GM12878 (cell line): ENCODE measurements at regions not wholly inside any gene's neighbourhood (a gene's known extent, or its start where the extent isn't known, plus 50 kb on each side); places are given as distances from the start of the nearest gene placed in this dataset.

ENCODE experiments used
- ATAC-seq: fragments of 200-7000 bp; cut with Tn5 transposase; 3 replicates; pipeline ENCODE4 v1.9.1; 2020; ENCODE audit warnings: mild to moderate bottlenecking, moderate library complexity
- BruUV-seq: library from RNA; stranded (reverse); fragments of 400-500 nt; replicated peaks from 2 replicates; lab custom pipeline; 2021; lab: Mats Ljungman, UMichigan
- CTCF ChIA-PET: fragments of 300-600 bp; sonication (Branson Sonifier 250); formaldehyde crosslinking; extraction: SDS; loops from one replicate; lab custom pipeline; 2021; ENCODE audit warnings: inconsistent platforms; lab: Yijun Ruan, JAX
- POLR2A ChIA-PET: fragments of 350-600 bp; formaldehyde crosslinking; extraction: SDS; loops from one replicate; lab custom pipeline; 2021; ENCODE audit warnings: inconsistent platforms; lab: Charles Lee
- RAD21 ChIA-PET: fragments of 300-600 bp; sonication (Branson Sonifier 250); formaldehyde crosslinking; loops from one replicate; lab custom pipeline; 2023; ENCODE audit warnings: antibody characterized with exemption; ENCODE audit not compliant: unreplicated experiment; lab: Charles Lee
- SMC1A ChIA-PET: fragments of 300-600 bp; sonication (Branson Sonifier 250); formaldehyde crosslinking; loops from one replicate; lab custom pipeline; 2023; ENCODE audit not compliant: unreplicated experiment, uncharacterized antibody; lab: Charles Lee
- DNase-seq: peaks from one replicate; pipeline ENCODE4 v3.0.0-alpha.2; 2011; ENCODE audit warnings: low read depth, low spot score
- FAIRE-seq: peaks from 3 replicates; lab custom pipeline; 2011; peaks lifted over from hg19 to GRCh38; lab: Jason Lieb, UNC
- H2AFZ ChIP-seq: 2 replicates; pipeline ENCODE4 v1.6.0; 2011; ENCODE audit warnings: low read depth, low read length, control low read depth; ENCODE audit not compliant: control insufficient read depth
- H3K27ac ChIP-seq: 2 replicates; pipeline ENCODE4 v1.5.1; 2011; ENCODE audit warnings: control low read depth; ENCODE audit not compliant: control insufficient read depth, insufficient read depth
- H3K27me3 ChIP-seq, 2 experiments: replicated peaks in 1 of 2; 2 replicates each; pipeline versions ENCODE4 v1.6.0 to v1.6.1; 2011; ENCODE audit warnings: low read length in 1 of 2; ENCODE audit not compliant: control insufficient read depth in 2 of 2, insufficient read depth in 2 of 2
- H3K36me3 ChIP-seq, 2 experiments: 2 replicates each; pipeline ENCODE4 v1.5.1; 2011; ENCODE audit warnings: low read length in 1 of 2; ENCODE audit not compliant: control insufficient read depth in 2 of 2, insufficient read depth in 2 of 2
- H3K4me1 ChIP-seq: 2 replicates; pipeline ENCODE4 v1.6.1; 2011; ENCODE audit warnings: mild to moderate bottlenecking, low read length, moderate library complexity, mixed read lengths; ENCODE audit not compliant: control insufficient read depth, insufficient read depth
- H3K4me2 ChIP-seq: 2 replicates; pipeline ENCODE4 v1.6.0; 2011; ENCODE audit warnings: control low read depth; ENCODE audit not compliant: control insufficient read depth, insufficient read depth
- H3K4me3 ChIP-seq: fragments of 200-600 bp; sonication (generic); 2 replicates; pipeline ENCODE4 v1.5.1; 2016
- H3K79me2 ChIP-seq: 2 replicates; pipeline ENCODE4 v1.6.0; 2011; ENCODE audit warnings: low read length; ENCODE audit not compliant: control insufficient read depth, insufficient read depth
- H3K9ac ChIP-seq: 2 replicates; pipeline ENCODE4 v1.8.0; 2011; ENCODE audit warnings: low read length, control low read depth, mixed read lengths; ENCODE audit not compliant: control insufficient read depth, insufficient read depth
- H3K9me3 ChIP-seq: replicated peaks from 3 replicates; pipeline ENCODE4 v1.5.1; 2011; ENCODE audit warnings: mild to moderate bottlenecking, low read length; ENCODE audit not compliant: control insufficient read depth, insufficient read depth
- H4K20me1 ChIP-seq: 2 replicates; pipeline ENCODE4 v1.6.0; 2011; ENCODE audit not compliant: control insufficient read depth, insufficient read depth
- EED ChIP-seq: sonication (generic); IDR thresholded peaks from 2 replicates; pipeline ENCODE4 v1.6.1; 2016; ENCODE audit warnings: antibody characterized with exemption, low read depth
- LARP7 ChIP-seq: fragments of 450-650 bp; IDR thresholded peaks from 2 replicates; pipeline ENCODE4 v1.6.1; 2017; ENCODE audit warnings: mild to moderate bottlenecking
- PAX8 ChIP-seq: fragments of 450-650 bp; IDR thresholded peaks from 2 replicates; pipeline ENCODE4 v1.6.1; 2017; ENCODE audit warnings: mild to moderate bottlenecking, moderate library complexity
- PML ChIP-seq: IDR thresholded peaks from 2 replicates; pipeline ENCODE4 v1.6.1; 2012; ENCODE audit warnings: low read length, inconsistent platforms
- SIX5 ChIP-seq: IDR thresholded peaks from 2 replicates; pipeline ENCODE4 v1.6.1; 2011; ENCODE audit warnings: mild to moderate bottlenecking, low read depth, low read length, moderate library complexity; ENCODE audit not compliant: severe bottlenecking
- ZNF384 ChIP-seq: IDR thresholded peaks from 2 replicates; pipeline ENCODE4 v1.6.1; 2012; ENCODE audit warnings: low read depth, mild to moderate bottlenecking, low read length, improper control_type of control experiment, borderline replicate concordance
- ZNF592 ChIP-seq: fragments of 450-650 bp; IDR thresholded peaks from 2 replicates; pipeline ENCODE4 v1.6.1; 2017; ENCODE audit warnings: mild to moderate bottlenecking, moderate library complexity
- WGBS: methylation state at CpG from one replicate; pipeline ENCODE4 v1.1.6; 2016; ENCODE audit warnings: low lambda C conversion rate; ENCODE audit not compliant: insufficient replicate concordance, insufficient coverage; ENCODE audit errors: missing lambda C conversion rate; 5-methylcytosine and 5-hydroxymethylcytosine counted together
- in situ Hi-C: fragments of 300-500 bp; cut with MboI; formaldehyde crosslinking; loops from 9 replicates; pipeline ENCODE4 v1.14.3; 2018; ENCODE audit warnings: mixed read lengths
- intact Hi-C: fragments of 100-400 bp; cut with micrococcal nuclease; formaldehyde crosslinking; loops from one replicate; pipeline ENCODE4 v1.14.2; 2022; ENCODE audit not compliant: unreplicated experiment
- TF ChIP-seq, protein P1 (sequence below): IDR thresholded peaks from 2 replicates; pipeline ENCODE4 v1.6.1; 2011; ENCODE audit warnings: borderline replicate concordance, low read depth, mild to moderate bottlenecking, moderate library complexity, mixed read lengths, low read length; ENCODE audit not compliant: insufficient read depth; ENCODE audit errors: extremely low read length
- TF ChIP-seq, protein P2 (sequence below): fragments of 450-650 bp; formaldehyde crosslinking; IDR thresholded peaks from 2 replicates; pipeline ENCODE4 v1.5.0; 2022; ENCODE audit warnings: mild to moderate bottlenecking, missing genetic modification characterization

DNA sequence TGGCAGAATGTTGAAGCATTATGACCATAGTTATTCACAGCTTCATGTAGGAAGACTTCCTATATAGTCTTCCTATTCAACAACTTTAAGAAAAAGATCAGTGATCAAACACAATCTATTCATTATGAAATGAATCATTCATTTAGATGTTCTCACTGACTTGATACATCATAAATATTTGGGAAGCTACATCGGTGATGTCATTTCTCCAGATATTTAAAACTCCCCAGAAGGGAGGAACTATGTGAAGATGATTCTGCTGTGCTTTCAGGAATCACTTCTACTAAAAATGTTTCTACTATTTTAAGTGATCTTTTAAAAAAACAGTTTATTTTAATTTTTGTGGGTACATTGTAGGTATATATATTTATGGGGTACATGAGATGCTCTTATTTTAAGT, 316.4 kb downstream of the BCAT1 start:
- ChIA-PET RAD21 (no interaction called here), SMC1A (no interaction called here), POLR2A (no interaction called here), CTCF (no interaction called here)
- in situ Hi-C loops (no loop called here), intact Hi-C loops (no loop called here)
- no TSS peak for BruUV-seq
- Histone ChIP-seq H3K4me2 (no peak overlapping the region), H3K79me2 (no peaks in the 10 kb centered on the region), H3K9ac (no peak overlapping the region), H3K4me1 (no peaks in the 10 kb centered on the region), H4K20me1 (no peaks in the 10 kb centered on the region), H3K9me3 (no peaks in the 10 kb centered on the region), H3K4me3 (no peak overlapping the region), H3K27me3 (no peaks in the 10 kb centered on the region), H3K27ac (no peak overlapping the region), H2AFZ (no peak overlapping the region), H3K36me3 (no peaks in the 10 kb centered on the region)
- no peak for DNase-seq
- FAIRE-seq: no peak
- TF ChIP-seq, protein P1, sequence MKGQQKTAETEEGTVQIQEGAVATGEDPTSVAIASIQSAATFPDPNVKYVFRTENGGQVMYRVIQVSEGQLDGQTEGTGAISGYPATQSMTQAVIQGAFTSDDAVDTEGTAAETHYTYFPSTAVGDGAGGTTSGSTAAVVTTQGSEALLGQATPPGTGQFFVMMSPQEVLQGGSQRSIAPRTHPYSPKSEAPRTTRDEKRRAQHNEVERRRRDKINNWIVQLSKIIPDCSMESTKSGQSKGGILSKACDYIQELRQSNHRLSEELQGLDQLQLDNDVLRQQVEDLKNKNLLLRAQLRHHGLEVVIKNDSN: no peak
- TF ChIP-seq SIX5 (no peak), ZNF384 (no peak), EED (no peak), PML (no peak), ZNF592 (no peak), LARP7 (no peak), PAX8 (no peak)
- TF ChIP-seq, protein P2, sequence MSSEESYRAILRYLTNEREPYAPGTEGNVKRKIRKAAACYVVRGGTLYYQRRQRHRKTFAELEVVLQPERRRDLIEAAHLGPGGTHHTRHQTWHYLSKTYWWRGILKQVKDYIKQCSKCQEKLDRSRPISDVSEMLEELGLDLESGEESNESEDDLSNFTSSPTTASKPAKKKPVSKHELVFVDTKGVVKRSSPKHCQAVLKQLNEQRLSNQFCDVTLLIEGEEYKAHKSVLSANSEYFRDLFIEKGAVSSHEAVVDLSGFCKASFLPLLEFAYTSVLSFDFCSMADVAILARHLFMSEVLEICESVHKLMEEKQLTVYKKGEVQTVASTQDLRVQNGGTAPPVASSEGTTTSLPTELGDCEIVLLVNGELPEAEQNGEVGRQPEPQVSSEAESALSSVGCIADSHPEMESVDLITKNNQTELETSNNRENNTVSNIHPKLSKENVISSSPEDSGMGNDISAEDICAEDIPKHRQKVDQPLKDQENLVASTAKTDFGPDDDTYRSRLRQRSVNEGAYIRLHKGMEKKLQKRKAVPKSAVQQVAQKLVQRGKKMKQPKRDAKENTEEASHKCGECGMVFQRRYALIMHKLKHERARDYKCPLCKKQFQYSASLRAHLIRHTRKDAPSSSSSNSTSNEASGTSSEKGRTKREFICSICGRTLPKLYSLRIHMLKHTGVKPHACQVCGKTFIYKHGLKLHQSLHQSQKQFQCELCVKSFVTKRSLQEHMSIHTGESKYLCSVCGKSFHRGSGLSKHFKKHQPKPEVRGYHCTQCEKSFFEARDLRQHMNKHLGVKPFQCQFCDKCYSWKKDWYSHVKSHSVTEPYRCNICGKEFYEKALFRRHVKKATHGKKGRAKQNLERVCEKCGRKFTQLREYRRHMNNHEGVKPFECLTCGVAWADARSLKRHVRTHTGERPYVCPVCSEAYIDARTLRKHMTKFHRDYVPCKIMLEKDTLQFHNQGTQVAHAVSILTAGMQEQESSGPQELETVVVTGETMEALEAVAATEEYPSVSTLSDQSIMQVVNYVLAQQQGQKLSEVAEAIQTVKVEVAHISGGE (CRISPR knock-in tag): no peak
- 54% methylated on average over 1 of the region's 1 CpG for WGBS
- no peak for ATAC-seq
